ENCODE measurements at regions not wholly inside any gene's neighbourhood (a gene's known extent, or its start where the extent isn't known, plus 50 kb on each side); places are given as distances from the start of the nearest gene placed in this dataset.

- no peak for DNase-seq (ENCODE audit: low spot score)
Measured at GRCh38 chr14:22039938-22040780, 366.5 kb upstream of the OR4E1 start.

- no peak for DNase-seq (ENCODE audit: low spot score)
Measured at GRCh38 chr14:22036541-22037239, 363.1 kb upstream of the OR4E1 start.

DNA sequence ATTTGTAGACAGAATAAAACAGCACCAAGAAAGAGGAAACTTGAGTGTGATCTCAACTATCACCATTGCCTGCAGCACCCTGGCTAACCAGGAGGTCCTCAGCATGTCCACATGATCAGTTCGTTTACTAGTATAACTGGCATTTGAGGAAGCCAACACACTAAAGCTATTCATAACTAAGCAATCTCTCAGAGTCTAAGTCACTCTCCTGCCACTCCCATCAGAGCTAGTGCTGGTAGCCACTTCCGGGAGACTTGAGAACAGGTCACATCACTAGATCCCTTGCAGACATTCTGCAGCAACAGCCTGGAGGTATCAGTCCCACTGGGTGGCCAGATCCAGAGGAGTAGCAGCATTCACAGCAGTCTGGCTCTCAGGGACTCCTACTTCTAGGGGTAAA, 352.9 kb upstream of the OR4E1 start:
- DNase-seq (ENCODE audit: low spot score) = no peak

GRCh38 chr14:22025879-22026278, 352.3 kb upstream of the OR4E1 start:
- no peak for DNase-seq (ENCODE audit: low spot score)

GRCh38 chr14:22024137-22024536, 350.5 kb upstream of the OR4E1 start:
- DNase-seq (ENCODE audit: low spot score) = no peak

DNA sequence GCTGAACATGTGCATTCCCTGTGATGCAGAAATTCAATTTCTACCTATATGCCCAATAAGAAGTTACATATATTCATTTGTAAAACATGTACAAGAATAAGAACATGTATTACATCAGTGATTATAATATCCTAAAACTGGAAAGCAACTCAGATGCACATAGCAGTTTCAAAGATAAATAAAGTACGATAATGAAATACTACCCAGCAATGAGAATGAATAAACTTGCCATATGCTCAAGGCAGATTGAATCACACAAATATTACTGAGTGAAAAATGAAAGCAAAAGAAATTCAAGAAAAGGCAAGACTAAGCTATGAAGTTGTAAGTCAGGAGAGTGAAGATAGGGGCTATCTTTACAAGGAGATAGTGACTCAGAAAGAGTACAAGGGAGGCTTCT, 345.3 kb upstream of the OR4E1 start:
- DNase-seq (ENCODE audit: low spot score) = no peak

DNA sequence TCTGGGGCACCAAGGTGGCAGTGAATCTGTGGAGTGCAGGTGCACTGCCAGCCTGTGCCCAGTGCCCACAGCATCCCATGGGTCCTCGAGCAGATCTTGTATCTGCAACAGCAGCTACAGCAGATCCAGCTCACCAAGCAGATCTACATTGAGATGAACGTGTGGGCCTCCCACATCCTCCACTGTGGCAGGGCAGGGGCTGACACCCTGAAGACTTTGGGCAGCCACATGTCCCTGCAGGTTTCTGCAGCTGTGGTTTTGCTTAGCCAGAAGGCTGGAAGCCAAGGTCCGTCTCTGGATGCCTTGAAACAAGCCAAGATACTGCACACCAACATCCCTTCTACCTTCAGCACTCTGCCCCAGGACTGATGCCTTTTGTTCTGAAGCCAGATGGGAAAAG, 338.8 kb upstream of the OR4E1 start:
- DNase-seq (ENCODE audit: low spot score) = no peak

- DNase-seq (ENCODE audit: low spot score) = no peak
Measured at GRCh38 chr14:22011253-22011642, 337.6 kb upstream of the OR4E1 start.

DNA sequence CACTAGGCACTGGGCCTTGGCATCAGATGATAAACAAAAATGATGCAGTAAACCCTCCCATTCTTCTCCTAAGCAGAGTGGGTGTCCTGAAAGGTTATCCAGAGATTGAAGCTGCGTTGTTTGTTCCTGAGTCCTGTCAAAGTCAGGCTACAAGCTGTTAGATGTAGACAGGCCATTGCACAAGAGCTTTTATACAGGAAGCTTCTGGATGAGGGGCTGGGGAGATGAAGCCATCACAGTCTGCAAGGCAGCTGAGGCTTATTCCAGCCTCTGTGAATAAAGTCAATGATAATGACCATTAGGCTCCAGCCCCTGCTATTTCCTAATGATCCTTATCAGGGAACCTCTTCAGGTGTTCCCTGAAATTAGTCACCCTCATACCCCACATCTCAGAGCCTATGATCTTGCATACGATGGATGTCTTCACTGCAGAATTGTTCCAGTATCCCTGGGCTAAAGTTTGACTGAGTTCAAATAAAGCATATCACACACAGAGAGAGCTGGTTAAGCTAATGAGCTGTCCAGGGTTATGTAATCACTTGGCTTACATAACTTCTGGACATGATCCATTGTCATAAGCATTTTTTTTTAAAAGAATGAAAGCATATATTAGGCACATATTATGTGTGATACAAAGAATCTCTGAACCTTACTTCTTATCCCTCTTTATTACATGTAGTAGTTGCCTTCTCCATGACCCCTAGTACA, 337.1 kb upstream of the OR4E1 start:
- no peak for DNase-seq (ENCODE audit: low spot score)

DNA sequence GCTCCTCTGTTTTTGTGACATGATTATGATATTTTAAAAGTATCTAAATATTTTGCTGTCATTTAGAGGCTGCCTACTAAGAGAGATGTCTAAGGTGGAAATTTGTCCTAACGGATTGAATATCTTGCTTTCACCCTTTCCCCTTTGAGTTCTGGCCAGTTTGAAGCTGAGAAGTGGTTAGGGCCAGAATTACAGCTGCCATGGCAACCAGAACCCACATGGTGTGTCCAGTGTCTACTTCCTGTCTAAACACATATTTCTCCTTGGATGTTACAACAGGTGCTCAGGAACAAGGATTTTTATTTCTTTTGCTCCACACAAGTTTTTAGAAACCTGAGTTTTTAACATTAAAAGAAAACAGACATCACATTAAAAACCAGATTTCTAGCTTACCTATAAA, 335.1 kb upstream of the OR4E1 start:
- no peak for DNase-seq (ENCODE audit: low spot score)

DNA sequence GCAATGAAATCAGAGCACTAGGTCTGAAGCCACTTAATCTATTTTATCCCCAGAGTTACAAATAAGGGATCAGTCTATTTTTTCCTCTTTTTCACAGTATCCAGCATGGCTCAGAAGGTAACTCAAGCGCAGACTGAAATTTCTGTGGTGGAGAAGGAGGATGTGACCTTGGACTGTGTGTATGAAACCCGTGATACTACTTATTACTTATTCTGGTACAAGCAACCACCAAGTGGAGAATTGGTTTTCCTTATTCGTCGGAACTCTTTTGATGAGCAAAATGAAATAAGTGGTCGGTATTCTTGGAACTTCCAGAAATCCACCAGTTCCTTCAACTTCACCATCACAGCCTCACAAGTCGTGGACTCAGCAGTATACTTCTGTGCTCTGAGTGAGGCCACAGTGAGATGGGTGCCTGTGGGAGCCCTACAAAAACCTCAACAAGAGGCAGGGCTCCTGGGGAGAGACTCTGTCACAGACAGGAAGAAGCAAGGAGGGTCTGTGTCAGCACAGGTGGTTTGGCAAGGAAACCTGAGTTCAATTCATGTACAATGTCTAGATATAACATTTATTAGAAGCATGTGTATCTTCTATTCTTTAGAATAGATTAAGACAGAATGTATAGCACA, 334.3 kb upstream of the OR4E1 start:
- DNase-seq (ENCODE audit: low spot score) = no peak

- no peak for DNase-seq (ENCODE audit: low spot score)
Measured at GRCh38 chr14:22007363-22007762, 333.7 kb upstream of the OR4E1 start.

- DNase-seq (ENCODE audit: low spot score) = no peak
Measured at GRCh38 chr14:22003461-22003860, 329.8 kb upstream of the OR4E1 start.

DNA sequence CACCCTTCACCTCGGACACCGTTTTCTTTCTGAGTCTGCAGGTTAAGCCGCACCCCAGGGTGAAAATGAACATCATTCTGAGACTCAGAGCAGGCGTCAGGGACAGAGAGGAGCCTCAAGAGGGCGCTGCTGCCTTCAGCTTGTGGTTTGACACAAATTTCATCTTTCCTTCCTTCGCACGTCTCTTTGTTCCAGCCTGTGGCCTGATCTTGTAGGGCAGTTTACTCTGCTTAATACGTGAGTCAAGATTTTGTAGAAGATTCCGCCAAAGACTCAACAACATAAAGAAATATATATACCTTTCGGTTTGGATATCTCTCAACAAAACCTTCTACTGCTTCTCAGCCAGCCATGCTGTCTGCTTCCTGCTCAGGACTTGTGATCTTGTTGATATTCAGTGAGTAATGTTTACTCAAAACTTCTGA, 329.3 kb upstream of the OR4E1 start:
- no peak for DNase-seq (ENCODE audit: low spot score)

DNA sequence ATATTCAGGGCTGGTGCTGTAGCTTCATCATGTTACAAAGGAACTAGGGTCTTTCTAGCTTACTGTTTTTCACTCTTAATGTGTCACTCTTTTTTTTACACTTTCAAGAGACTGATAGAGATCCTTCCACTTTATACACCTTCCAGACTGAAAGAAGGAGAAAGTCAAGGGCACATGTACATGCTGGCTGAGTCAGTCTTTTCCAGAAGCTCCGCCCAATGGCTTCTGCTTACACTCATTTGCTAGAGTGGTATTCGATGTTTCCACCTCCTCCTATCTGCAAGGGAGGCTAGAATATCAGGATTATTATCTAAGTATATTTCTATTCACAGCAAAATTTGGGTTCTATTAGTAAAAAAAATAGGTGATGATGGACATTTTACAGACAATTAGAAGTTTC, 325.8 kb upstream of the OR4E1 start:
- DNase-seq (ENCODE audit: low spot score) = no peak

- no peak for DNase-seq (ENCODE audit: low spot score)
Measured at GRCh38 chr14:21997300-21997699, 323.7 kb upstream of the OR4E1 start.

DNA sequence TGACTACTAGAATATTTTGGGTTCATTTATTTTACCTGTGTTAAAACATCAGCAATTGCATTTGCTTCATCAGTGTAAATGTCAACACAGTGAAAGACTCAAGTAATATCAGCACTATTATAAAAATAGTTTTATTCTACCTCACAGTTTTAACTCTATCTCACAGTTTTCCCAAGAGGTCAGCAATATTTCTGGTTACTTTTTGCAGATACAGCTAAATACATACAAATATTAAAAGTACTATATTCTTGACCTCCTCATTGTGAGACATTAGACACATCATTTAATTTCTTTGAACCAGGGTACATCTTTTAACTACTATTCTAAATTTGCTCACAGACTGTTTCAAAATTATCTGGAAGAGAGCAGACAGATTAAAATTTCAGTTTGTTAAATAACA, 321.7 kb upstream of the OR4E1 start:
- no peak for DNase-seq (ENCODE audit: low spot score)

GRCh38 chr14:21993837-21994236, 320.2 kb upstream of the OR4E1 start:
- DNase-seq (ENCODE audit: low spot score) = no peak

- no peak for DNase-seq (ENCODE audit: low spot score)
Measured at GRCh38 chr14:21993070-21993469, 319.5 kb upstream of the OR4E1 start.

GRCh38 chr14:21991130-21991529, 317.5 kb upstream of the OR4E1 start:
- no peak for DNase-seq (ENCODE audit: low spot score)

GRCh38 chr14:21990116-21990515, 316.5 kb upstream of the OR4E1 start:
- DNase-seq (ENCODE audit: low spot score) = no peak

GRCh38 chr14:21989090-21989489, 315.5 kb upstream of the OR4E1 start:
- DNase-seq (ENCODE audit: low spot score) = no peak

- no peak for DNase-seq (ENCODE audit: low spot score)
Measured at GRCh38 chr14:21988413-21988812, 314.8 kb upstream of the OR4E1 start.
